Esophagus squamous epithelium (tissue), 4 donors: ENCODE measurements at regions not wholly inside any gene's neighbourhood (a gene's known extent, or its start where the extent isn't known, plus 50 kb on each side); places are given as distances from the start of the nearest gene placed in this dataset.

ENCODE experiments used
- POLR2A ChIP-seq, 4 donors: fragments of 450-650 bp; IDR thresholded peaks; one replicate each; pipeline ENCODE4 v1.6.1; 2017; ENCODE audit warnings: antibody characterized with exemption in 4 of 4, mild to moderate bottlenecking in 4 of 4, moderate library complexity in 3 of 4
- TF ChIP-seq, protein P1 (sequence below), 6 experiments: fragments of 450-650 bp in 4 of 6; fragments of 200-600 bp in 2 of 6; sonication (generic) in 2 of 6; IDR thresholded peaks; one replicate each; pipeline ENCODE4 v1.5.1; 2016 to 2019; ENCODE audit warnings: antibody characterized with exemption in 6 of 6, mild to moderate bottlenecking in 4 of 6, moderate library complexity in 4 of 6

DNA sequence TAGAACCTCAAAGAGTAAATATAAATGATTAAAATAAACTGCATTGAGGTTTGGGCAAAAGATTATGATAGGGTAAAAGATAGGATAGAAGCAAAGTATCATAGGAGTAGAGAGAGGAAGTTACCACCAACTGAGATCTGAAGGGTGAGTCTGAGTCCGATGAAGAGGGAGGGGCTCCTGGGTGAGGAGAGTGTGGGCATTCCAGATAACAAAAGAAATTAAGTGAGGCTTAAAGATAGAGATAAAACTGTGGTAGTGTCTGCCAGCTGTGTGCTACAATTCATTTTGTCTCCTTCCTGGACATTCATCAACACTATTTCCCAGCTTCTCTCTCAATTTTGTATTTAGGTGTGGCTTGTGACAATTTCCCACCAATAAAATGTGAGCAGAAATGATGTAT lies 343.0 kb upstream of the PLSCR5 start:
- TF ChIP-seq, protein P1, sequence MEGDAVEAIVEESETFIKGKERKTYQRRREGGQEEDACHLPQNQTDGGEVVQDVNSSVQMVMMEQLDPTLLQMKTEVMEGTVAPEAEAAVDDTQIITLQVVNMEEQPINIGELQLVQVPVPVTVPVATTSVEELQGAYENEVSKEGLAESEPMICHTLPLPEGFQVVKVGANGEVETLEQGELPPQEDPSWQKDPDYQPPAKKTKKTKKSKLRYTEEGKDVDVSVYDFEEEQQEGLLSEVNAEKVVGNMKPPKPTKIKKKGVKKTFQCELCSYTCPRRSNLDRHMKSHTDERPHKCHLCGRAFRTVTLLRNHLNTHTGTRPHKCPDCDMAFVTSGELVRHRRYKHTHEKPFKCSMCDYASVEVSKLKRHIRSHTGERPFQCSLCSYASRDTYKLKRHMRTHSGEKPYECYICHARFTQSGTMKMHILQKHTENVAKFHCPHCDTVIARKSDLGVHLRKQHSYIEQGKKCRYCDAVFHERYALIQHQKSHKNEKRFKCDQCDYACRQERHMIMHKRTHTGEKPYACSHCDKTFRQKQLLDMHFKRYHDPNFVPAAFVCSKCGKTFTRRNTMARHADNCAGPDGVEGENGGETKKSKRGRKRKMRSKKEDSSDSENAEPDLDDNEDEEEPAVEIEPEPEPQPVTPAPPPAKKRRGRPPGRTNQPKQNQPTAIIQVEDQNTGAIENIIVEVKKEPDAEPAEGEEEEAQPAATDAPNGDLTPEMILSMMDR (IDR thresholded peaks at IDR 0.05) = no peak
- no peak for TF ChIP-seq POLR2A (IDR thresholded peaks at IDR 0.05)
